H9 (cell line): ENCODE measurements at regions not wholly inside any gene's neighbourhood (a gene's known extent, or its start where the extent isn't known, plus 50 kb on each side); places are given as distances from the start of the nearest gene placed in this dataset.

Experiments
- DNase-seq: peaks from one replicate; pipeline ENCODE4 v3.0.0-alpha.2; 2017
- H2AFZ ChIP-seq: one replicate; pipeline ENCODE4 v1.6.1; 2013; ENCODE audit warnings: mild to moderate bottlenecking, low read length, control low read depth, moderate library complexity
- H2AK5ac ChIP-seq: 2 replicates; pipeline ENCODE4 v1.6.1; 2013; ENCODE audit warnings: low read length, control low read depth, mixed read lengths; ENCODE audit not compliant: insufficient read length
- H2BK120ac ChIP-seq: one replicate; pipeline ENCODE4 v1.6.1; 2013; ENCODE audit warnings: low read depth, mild to moderate bottlenecking, low read length, control low read depth, inconsistent platforms; ENCODE audit not compliant: poor library complexity, severe bottlenecking
- H2BK12ac ChIP-seq: 2 replicates; pipeline ENCODE4 v1.6.1; 2013; ENCODE audit warnings: low read length, control low read depth, mixed read lengths, low read depth; ENCODE audit not compliant: insufficient read length
- H2BK15ac ChIP-seq: 2 replicates; pipeline ENCODE4 v1.6.1; 2013; ENCODE audit warnings: low read depth, low read length, control low read depth
- H2BK20ac ChIP-seq: one replicate; pipeline ENCODE4 v1.6.1; 2013; ENCODE audit warnings: low read depth, mild to moderate bottlenecking, low read length, control low read depth, inconsistent platforms; ENCODE audit not compliant: poor library complexity, severe bottlenecking
- H2BK5ac ChIP-seq: 2 replicates; pipeline ENCODE4 v1.6.1; 2013; ENCODE audit warnings: low read length, control low read depth, mixed read lengths; ENCODE audit not compliant: insufficient read length
- H3K14ac ChIP-seq: 2 replicates; pipeline ENCODE4 v1.6.1; 2013; ENCODE audit warnings: low read length, control low read depth; ENCODE audit not compliant: insufficient read depth
- H3K18ac ChIP-seq: 2 replicates; pipeline ENCODE4 v1.6.1; 2013; ENCODE audit warnings: low read depth, mild to moderate bottlenecking, mixed read lengths, low read length, control low read depth; ENCODE audit not compliant: insufficient read length
- H3K23ac ChIP-seq: 2 replicates; pipeline ENCODE4 v1.6.1; 2013; ENCODE audit warnings: low read length, control low read depth, mixed read lengths, low read depth; ENCODE audit not compliant: insufficient read length
- H3K23me2 ChIP-seq: 2 replicates; pipeline ENCODE4 v1.6.1; 2013; ENCODE audit warnings: low read depth, mild to moderate bottlenecking, mixed read lengths, low read length, control low read depth; ENCODE audit not compliant: insufficient read length, poor library complexity, severe bottlenecking
- H3K27ac ChIP-seq: 2 replicates; pipeline ENCODE4 v1.5.1; 2013; ENCODE audit warnings: low read length, control low read depth, mixed read lengths, low read depth; ENCODE audit not compliant: insufficient read length
- H3K27me3 ChIP-seq: 2 replicates; pipeline ENCODE4 v1.6.1; 2013; ENCODE audit warnings: low read length, control low read depth, inconsistent platforms; ENCODE audit not compliant: insufficient read depth
- H3K4ac ChIP-seq: 2 replicates; pipeline ENCODE4 v1.6.1; 2013; ENCODE audit warnings: low read depth, mild to moderate bottlenecking, control low read depth, inconsistent platforms, low read length, moderate library complexity
- H3K4me1 ChIP-seq: 2 replicates; pipeline ENCODE4 v1.6.1; 2013; ENCODE audit warnings: low read length, control low read depth, inconsistent platforms; ENCODE audit not compliant: insufficient read depth
- H3K4me2 ChIP-seq: 2 replicates; pipeline ENCODE4 v1.6.1; 2013; ENCODE audit warnings: low read length, control low read depth, mixed read lengths; ENCODE audit not compliant: insufficient read length, insufficient read depth
- H3K56ac ChIP-seq: 2 replicates; pipeline ENCODE4 v1.6.1; 2013; ENCODE audit warnings: low read depth, mild to moderate bottlenecking, mixed read lengths, low read length, control low read depth; ENCODE audit not compliant: insufficient read length
- H3K79me1 ChIP-seq: 2 replicates; pipeline ENCODE4 v1.6.1; 2013; ENCODE audit warnings: low read depth, mild to moderate bottlenecking, moderate library complexity, low read length, control low read depth, inconsistent platforms; ENCODE audit not compliant: insufficient read depth, poor library complexity, severe bottlenecking
- H3K79me2 ChIP-seq: 2 replicates; pipeline ENCODE4 v1.6.1; 2013; ENCODE audit warnings: low read length, control low read depth, inconsistent platforms; ENCODE audit not compliant: insufficient read depth
- H3K9ac ChIP-seq: 2 replicates; pipeline ENCODE4 v1.6.1; 2013; ENCODE audit warnings: low read length, control low read depth, mixed read lengths; ENCODE audit not compliant: insufficient read length; ENCODE audit errors: extremely low read depth
- H3K9me3 ChIP-seq: one replicate; pipeline ENCODE4 v1.6.1; 2013; ENCODE audit warnings: low read depth, low read length, inconsistent platforms; ENCODE audit not compliant: control insufficient read depth
- H3T11ph ChIP-seq: one replicate; pipeline ENCODE4 v1.6.1; 2013; ENCODE audit warnings: mild to moderate bottlenecking, low read length, control low read depth, inconsistent platforms
- H4K20me1 ChIP-seq: one replicate; pipeline ENCODE4 v1.6.1; 2013; ENCODE audit not compliant: control insufficient read depth, insufficient read length, insufficient read depth
- H4K5ac ChIP-seq: 2 replicates; pipeline ENCODE4 v1.6.1; 2013; ENCODE audit warnings: low read depth, mild to moderate bottlenecking, mixed read lengths, low read length, control low read depth; ENCODE audit not compliant: insufficient read length
- H4K8ac ChIP-seq: replicated peaks from 2 replicates; pipeline ENCODE4 v1.6.1; 2013; ENCODE audit warnings: low read length, control low read depth, mixed read lengths, low read depth; ENCODE audit not compliant: insufficient read length
- H4K91ac ChIP-seq: 2 replicates; pipeline ENCODE4 v1.6.1; 2013; ENCODE audit warnings: low read depth, mild to moderate bottlenecking, moderate library complexity, mixed read lengths, low read length, control low read depth; ENCODE audit not compliant: insufficient read length
- H3K27ac Mint-ChIP-seq, 3 experiments: 2 replicates in 2 of 3; 3 replicates in 1 of 3; pipeline ENCODE4 v1.8.0; 2020 to 2021; ENCODE audit warnings: mixed read lengths in 3 of 3, mild to moderate bottlenecking in 1 of 3, moderate library complexity in 1 of 3
- H3K27me3 Mint-ChIP-seq: 2 replicates; pipeline ENCODE4 v1.8.0; 2021; ENCODE audit warnings: low read depth, mild to moderate bottlenecking, moderate library complexity, mixed read lengths
- H3K36me3 Mint-ChIP-seq, 3 experiments: 2 replicates in 2 of 3; 3 replicates in 1 of 3; pipeline ENCODE4 v1.8.0; 2020 to 2021; ENCODE audit warnings: low read depth in 3 of 3, mixed read lengths in 3 of 3; ENCODE audit not compliant: insufficient read depth in 1 of 3
- H3K4me1 Mint-ChIP-seq, 2 experiments: 2 replicates each; pipeline ENCODE4 v1.8.0; 2020; ENCODE audit warnings: mixed read lengths in 2 of 2
- H3K4me3 Mint-ChIP-seq, 2 experiments: 2 replicates in 1 of 2; 3 replicates in 1 of 2; pipeline ENCODE4 v1.8.0; 2020 to 2021; ENCODE audit warnings: mild to moderate bottlenecking in 2 of 2, mixed read lengths in 2 of 2, moderate library complexity in 1 of 2
- H3K9me3 Mint-ChIP-seq, 2 experiments: 2 replicates in 1 of 2; 3 replicates in 1 of 2; pipeline ENCODE4 v1.8.0; 2020; ENCODE audit warnings: mild to moderate bottlenecking in 2 of 2, mixed read lengths in 2 of 2, moderate library complexity in 1 of 2
- WGBS: extraction: QIAGEN DNeasy Blood & Tissue Kit; methylation state at CpG from one replicate; pipeline ENCODE4 v1.1.7; 2013; ENCODE audit warnings: missing lambda C conversion rate, low lambda C conversion rate, mixed read lengths; ENCODE audit not compliant: insufficient read length; ENCODE audit errors: extremely low coverage; 5-methylcytosine and 5-hydroxymethylcytosine counted together
- TF ChIP-seq, protein P1 (sequence below): fragments of 200-600 bp; sonication (generic); conservative IDR thresholded peaks from 3 replicates; pipeline ENCODE4 v1.8.0; 2021; ENCODE audit warnings: antibody characterized with exemption, mild to moderate bottlenecking

DNA sequence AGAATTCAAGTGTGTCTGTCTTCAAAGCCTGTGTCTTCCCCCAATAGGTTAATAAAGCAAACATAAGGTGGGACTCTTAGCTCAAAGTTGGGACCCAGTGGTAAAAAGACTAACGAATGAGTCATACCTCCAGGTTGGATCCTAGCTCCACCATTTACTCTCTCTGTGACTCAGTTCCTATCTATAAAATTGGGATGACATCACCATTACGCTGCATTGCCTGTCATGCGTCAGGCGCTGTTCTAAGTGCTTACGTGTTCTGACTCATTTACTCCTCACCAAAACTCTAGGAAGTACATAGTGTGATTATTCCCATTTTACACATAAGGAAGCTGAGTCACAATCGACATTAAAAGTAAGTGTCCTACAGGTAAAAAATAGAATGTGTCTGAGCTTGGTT is 915.8 kb downstream of the VRK1 start:
- H4K20me1 ChIP-seq: no peaks in the 10 kb centered on the region
- Mint-ChIP-seq H3K27ac (no peak overlapping the region), H3K9me3 (no peaks in the 10 kb centered on the region), H3K27me3 (no peaks in the 10 kb centered on the region), H3K4me3 (no peak overlapping the region), H3K36me3 (no peaks in the 10 kb centered on the region), H3K4me1 (peaks cover 12 to 16% of the 10 kb centered on the region in 2 experiments)
- no peak overlapping the region for H2BK12ac ChIP-seq
- H3K4ac ChIP-seq: no peak overlapping the region
- H3K9ac ChIP-seq: no peak overlapping the region
- no peaks in the 10 kb centered on the region for H3K9me3 ChIP-seq
- H4K91ac ChIP-seq: no peak overlapping the region
- H3K18ac ChIP-seq: no peak overlapping the region
- no peaks in the 10 kb centered on the region for H3K79me1 ChIP-seq
- WGBS: no CpG with 5 or more reads among the region's 6 CpGs
- no peak overlapping the region for H3K27ac ChIP-seq
- H2BK120ac ChIP-seq: no peak overlapping the region
- H4K8ac ChIP-seq: no peak overlapping the region
- H2BK15ac ChIP-seq: no peak overlapping the region
- no peaks in the 10 kb centered on the region for H3K27me3 ChIP-seq
- H3K79me2 ChIP-seq: no peaks in the 10 kb centered on the region
- no peak overlapping the region for H2AFZ ChIP-seq
- no peak overlapping the region for H2AK5ac ChIP-seq
- no peak overlapping the region for H4K5ac ChIP-seq
- H3T11ph ChIP-seq: no peak overlapping the region
- H3K4me2 ChIP-seq: no peak overlapping the region
- no peaks in the 10 kb centered on the region for H3K4me1 ChIP-seq
- no peak overlapping the region for H2BK20ac ChIP-seq
- H3K23ac ChIP-seq: no peak overlapping the region
- H2BK5ac ChIP-seq: no peak overlapping the region
- TF ChIP-seq, protein P1, sequence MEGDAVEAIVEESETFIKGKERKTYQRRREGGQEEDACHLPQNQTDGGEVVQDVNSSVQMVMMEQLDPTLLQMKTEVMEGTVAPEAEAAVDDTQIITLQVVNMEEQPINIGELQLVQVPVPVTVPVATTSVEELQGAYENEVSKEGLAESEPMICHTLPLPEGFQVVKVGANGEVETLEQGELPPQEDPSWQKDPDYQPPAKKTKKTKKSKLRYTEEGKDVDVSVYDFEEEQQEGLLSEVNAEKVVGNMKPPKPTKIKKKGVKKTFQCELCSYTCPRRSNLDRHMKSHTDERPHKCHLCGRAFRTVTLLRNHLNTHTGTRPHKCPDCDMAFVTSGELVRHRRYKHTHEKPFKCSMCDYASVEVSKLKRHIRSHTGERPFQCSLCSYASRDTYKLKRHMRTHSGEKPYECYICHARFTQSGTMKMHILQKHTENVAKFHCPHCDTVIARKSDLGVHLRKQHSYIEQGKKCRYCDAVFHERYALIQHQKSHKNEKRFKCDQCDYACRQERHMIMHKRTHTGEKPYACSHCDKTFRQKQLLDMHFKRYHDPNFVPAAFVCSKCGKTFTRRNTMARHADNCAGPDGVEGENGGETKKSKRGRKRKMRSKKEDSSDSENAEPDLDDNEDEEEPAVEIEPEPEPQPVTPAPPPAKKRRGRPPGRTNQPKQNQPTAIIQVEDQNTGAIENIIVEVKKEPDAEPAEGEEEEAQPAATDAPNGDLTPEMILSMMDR: no peak
- no peak overlapping the region for H3K56ac ChIP-seq
- no peak for DNase-seq
- no peaks in the 10 kb centered on the region for H3K23me2 ChIP-seq
- H3K14ac ChIP-seq: no peak overlapping the region
